HCT116 (cell line): ENCODE measurements at regions not wholly inside any gene's neighbourhood (a gene's known extent, or its start where the extent isn't known, plus 50 kb on each side); places are given as distances from the start of the nearest gene placed in this dataset.
"Not testable (repeated sequence)": the region's sequence is repeated elsewhere in the genome, so short reads cannot be mapped to it uniquely, and the experiment has no call there.

Experiments
- ATAC-seq: fragments of 200-7000 bp; cut with Tn5 transposase; 2 replicates; pipeline ENCODE4 v1.9.1; 2020; ENCODE audit warnings: mild to moderate bottlenecking, moderate library complexity
- BruUV-seq: library from RNA; stranded (reverse); fragments of 400-500 nt; replicated peaks from 2 replicates; lab custom pipeline; 2021; lab: Mats Ljungman, UMichigan
- CTCF ChIA-PET: fragments of 300-600 bp; sonication (Branson Sonifier 250); formaldehyde crosslinking; loops from one replicate; lab custom pipeline; 2021; ENCODE audit warnings: antibody characterized with exemption; lab: Charles Lee
- POLR2A ChIA-PET: fragments of 300-600, 350-600 bp; sonication (Branson Sonifier 250); formaldehyde crosslinking; loops from one replicate; lab custom pipeline; 2021; ENCODE audit warnings: antibody characterized with exemption; lab: Charles Lee
- RAD21 ChIA-PET, 2 experiments: fragments of 300-600 bp; sonication (Branson Sonifier 250); formaldehyde crosslinking; loops; one replicate each; lab custom pipeline; 2023; ENCODE audit warnings: low total read pairs in 2 of 2; ENCODE audit not compliant: uncharacterized antibody in 2 of 2, unreplicated experiment in 2 of 2, low non-redundant PET in 1 of 2; lab: Charles Lee
- DNase-seq: peaks from one replicate; pipeline ENCODE4 v3.0.0-alpha.2; 2010; ENCODE audit warnings: low read depth, low spot score
- H2AFZ ChIP-seq: fragments of 200-600 bp; shearing (Covaris generic), sonication (generic); 2 replicates; pipeline ENCODE4 v1.6.1; 2017; ENCODE audit warnings: low read depth, mixed run types, mixed read lengths, antibody characterized with exemption, low read length; ENCODE audit not compliant: poor library complexity, severe bottlenecking
- H3K27ac ChIP-seq: 2 replicates; pipeline ENCODE4 v1.5.1; 2012; ENCODE audit warnings: low read depth, low read length
- H3K27me3 ChIP-seq: fragments of 200-600 bp; sonication (generic); 2 replicates; pipeline ENCODE4 v1.6.1; 2016; ENCODE audit warnings: mixed run types, low read length, mixed read lengths; ENCODE audit not compliant: insufficient read depth
- H3K36me3 ChIP-seq, 2 experiments: fragments of 200-500 bp in 1 of 2; fragments of 200-600 bp in 1 of 2; sonication (Bioruptor generic) in 1 of 2; sonication (generic) in 1 of 2; 2 replicates each; pipeline versions ENCODE4 v1.5.1 to v1.6.1; 2014 to 2016; ENCODE audit warnings: low read length in 2 of 2, inconsistent platforms in 1 of 2, mixed read lengths in 1 of 2, mixed run types in 1 of 2; ENCODE audit not compliant: insufficient read depth in 2 of 2, control insufficient read depth in 1 of 2
- H3K4me1 ChIP-seq, 2 experiments: fragments of 200-600 bp in 1 of 2; sonication (generic) in 1 of 2; 2 replicates each; pipeline versions ENCODE4 v1.5.1 to v1.6.1; 2012 to 2017; ENCODE audit warnings: low read length in 2 of 2, inconsistent platforms in 1 of 2, mild to moderate bottlenecking in 1 of 2, mixed read lengths in 1 of 2, mixed run types in 1 of 2, moderate library complexity in 1 of 2; ENCODE audit not compliant: insufficient read depth in 2 of 2, control insufficient read depth in 1 of 2
- H3K4me2 ChIP-seq: fragments of 200-600 bp; sonication (generic); 2 replicates; pipeline ENCODE4 v1.6.1; 2017; ENCODE audit warnings: mixed run types, low read length, mixed read lengths
- H3K4me3 ChIP-seq, 2 experiments: fragments of 200-600 bp in 1 of 2; sonication (generic) in 1 of 2; replicated peaks in 1 of 2; 2 replicates each; pipeline ENCODE4 v1.5.1; 2011 to 2016; ENCODE audit warnings: low read length in 2 of 2, control low read depth in 1 of 2, low read depth in 1 of 2, mild to moderate bottlenecking in 1 of 2, mixed read lengths in 1 of 2, mixed run types in 1 of 2
- H3K79me2 ChIP-seq: fragments of 200-600 bp; sonication (generic); 2 replicates; pipeline ENCODE4 v1.6.1; 2017; ENCODE audit warnings: mild to moderate bottlenecking, mixed run types, low read length, moderate library complexity, mixed read lengths; ENCODE audit not compliant: insufficient read depth
- H3K9ac ChIP-seq: fragments of 200-600 bp; sonication (generic); 2 replicates; pipeline ENCODE4 v1.6.1; 2016; ENCODE audit warnings: low read length, mixed read lengths
- H3K9me2 ChIP-seq: fragments of 200-600 bp; sonication (generic), shearing (Covaris generic); 2 replicates; pipeline ENCODE4 v1.6.1; 2017; ENCODE audit warnings: mixed run types, mild to moderate bottlenecking, moderate library complexity; ENCODE audit not compliant: insufficient read depth
- H3K9me3 ChIP-seq, 2 experiments: fragments of 200-500 bp in 1 of 2; fragments of 200-600 bp in 1 of 2; sonication (Bioruptor generic) in 1 of 2; sonication (generic) in 1 of 2; 2 replicates each; pipeline ENCODE4 v1.6.1; 2014 to 2017; ENCODE audit warnings: low read length in 2 of 2, mixed read lengths in 2 of 2, inconsistent platforms in 1 of 2, low read depth in 1 of 2, mild to moderate bottlenecking in 1 of 2, mixed run types in 1 of 2, moderate library complexity in 1 of 2; ENCODE audit not compliant: control insufficient read depth in 1 of 2, insufficient read depth in 1 of 2
- H4K20me1 ChIP-seq: fragments of 200-600 bp; sonication (generic), shearing (Covaris generic); 2 replicates; pipeline ENCODE4 v1.6.1; 2017; ENCODE audit warnings: mixed run types, mild to moderate bottlenecking, moderate library complexity; ENCODE audit not compliant: insufficient read depth
- CBX3 ChIP-seq: IDR thresholded peaks from 2 replicates; pipeline ENCODE4 v1.6.1; 2012; ENCODE audit warnings: low read depth
- EGR1 ChIP-seq: IDR thresholded peaks from 2 replicates; pipeline ENCODE4 v1.6.1; 2012; ENCODE audit warnings: low read depth
- ELF1 ChIP-seq: IDR thresholded peaks from 2 replicates; pipeline ENCODE4 v1.6.1; 2012; ENCODE audit warnings: low read depth, borderline replicate concordance
- EZH2 ChIP-seq: fragments of 200-600 bp; sonication (generic); IDR thresholded peaks from 2 replicates; pipeline ENCODE4 v1.6.1; 2017; ENCODE audit warnings: antibody characterized with exemption, mixed run types
- EZH2phosphoT487 ChIP-seq: fragments of 200-600 bp; IDR thresholded peaks from 2 replicates; pipeline ENCODE4 v1.6.1; 2018; ENCODE audit warnings: antibody characterized with exemption, borderline replicate concordance
- POLR2A ChIP-seq: IDR thresholded peaks from 2 replicates; pipeline ENCODE4 v1.7.0; 2011; ENCODE audit warnings: borderline replicate concordance; ENCODE audit not compliant: insufficient read depth, insufficient read length; ENCODE audit errors: extremely low read depth
- POLR2AphosphoS5 ChIP-seq: IDR thresholded peaks from 2 replicates; pipeline ENCODE4 v1.6.1; 2011; ENCODE audit warnings: mild to moderate bottlenecking, low read depth, low read length, moderate library complexity
- RAD21 ChIP-seq: IDR thresholded peaks from 2 replicates; pipeline ENCODE4 v1.6.1; 2012; ENCODE audit warnings: low read depth, mild to moderate bottlenecking
- intact Hi-C: fragments of 100-400 bp; cut with micrococcal nuclease; formaldehyde crosslinking; loops from 2 replicates; pipeline ENCODE4 v1.10.0; 2022
- TF ChIP-seq, protein P1 (sequence below): IDR thresholded peaks from 2 replicates; pipeline ENCODE4 v1.6.1; 2012
- TF ChIP-seq, protein P2 (sequence below): IDR thresholded peaks from 2 replicates; pipeline ENCODE4 v1.6.1; 2012; ENCODE audit warnings: low read depth

DNA sequence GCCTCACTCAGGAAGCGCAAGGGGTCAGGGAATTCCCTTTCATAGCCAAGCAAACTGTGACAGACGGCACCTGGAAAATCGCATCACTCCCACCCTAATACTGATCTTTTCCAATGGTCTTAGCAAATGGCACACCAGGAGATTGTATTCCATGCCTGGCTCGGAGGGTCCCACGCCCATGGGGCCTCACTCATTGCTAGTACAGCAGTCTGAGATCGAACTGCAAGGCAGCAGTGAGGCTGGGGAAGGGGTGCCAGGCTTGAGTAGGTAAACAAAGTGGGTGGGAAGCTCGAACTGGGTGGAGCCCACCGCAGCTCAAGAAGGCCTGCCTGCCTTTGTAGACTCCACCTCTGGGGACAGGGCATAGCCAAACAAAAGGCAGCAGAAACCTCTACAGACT lies 626.0 kb upstream of the ST8SIA4 start:
- H3K79me2 ChIP-seq, H3K27me3 ChIP-seq, H3K9me2 ChIP-seq, H4K20me1 ChIP-seq, RAD21 ChIA-PET, BruUV-seq, H3K9me3 ChIP-seq, H3K4me3 ChIP-seq, H2AFZ ChIP-seq, DNase-seq, H3K9ac ChIP-seq, intact Hi-C loops, CTCF ChIA-PET, H3K4me1 ChIP-seq, H3K4me2 ChIP-seq, POLR2A ChIA-PET, H3K27ac ChIP-seq, H3K36me3 ChIP-seq, ATAC-seq: not testable (repeated sequence)

DNA sequence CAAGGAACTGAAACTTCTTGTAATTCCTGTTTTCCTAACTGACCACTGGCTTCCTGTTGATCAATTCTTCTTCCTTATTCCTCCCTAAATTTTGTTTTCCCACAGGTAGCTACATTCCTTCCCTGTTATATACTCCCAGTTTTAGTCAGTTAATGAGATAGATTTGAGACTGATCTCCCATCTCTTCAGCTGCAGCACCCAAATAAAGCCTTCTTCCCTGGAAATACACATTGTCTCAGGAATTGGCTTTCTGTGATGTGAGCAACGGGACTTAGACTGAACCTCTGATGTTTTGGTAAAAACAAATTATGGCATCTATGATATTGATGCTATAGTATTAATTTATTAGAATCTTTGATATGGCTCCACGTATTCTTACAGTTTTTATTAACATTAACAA lies 617.3 kb upstream of the ST8SIA4 start:
- no TSS peak for BruUV-seq
- H3K9me2 ChIP-seq = no peaks in the 10 kb centered on the region
- H3K9ac ChIP-seq = no peak overlapping the region
- H3K27me3 ChIP-seq = no peaks in the 10 kb centered on the region
- H4K20me1 ChIP-seq = no peaks in the 10 kb centered on the region
- intact Hi-C loops = no loop called here
- ChIA-PET RAD21 (no interaction called here), POLR2A (no interaction called here), CTCF (no interaction called here)
- H2AFZ ChIP-seq = no peak overlapping the region
- H3K4me3 ChIP-seq = no peak overlapping the region
- H3K79me2 ChIP-seq = no peaks in the 10 kb centered on the region
- ATAC-seq (no peak), DNase-seq (no peak)
- H3K9me3 ChIP-seq = no peaks in the 10 kb centered on the region
- H3K4me1 ChIP-seq = no peaks in the 10 kb centered on the region
- H3K4me2 ChIP-seq = no peak overlapping the region
- H3K36me3 ChIP-seq = no peaks in the 10 kb centered on the region
- no peak overlapping the region for H3K27ac ChIP-seq
- TF ChIP-seq POLR2A = no peak
- peak; percentile 19; the same call in 1 of the 2 replicates for TF ChIP-seq CBX3

GRCh38 chr5:101517795-101518194 lies 614.7 kb upstream of the ST8SIA4 start:
- intact Hi-C loops = no loop called here
- DNase-seq (no peak), ATAC-seq (no peak)
- no TSS peak for BruUV-seq
- Histone ChIP-seq H3K4me2 (no peak overlapping the region), H3K4me1 (no peaks in the 10 kb centered on the region), H3K9me3 (no peaks in the 10 kb centered on the region), H3K27me3 (no peaks in the 10 kb centered on the region), H3K79me2 (no peaks in the 10 kb centered on the region), H3K4me3 (no peak overlapping the region), H2AFZ (no peak overlapping the region), H3K27ac (no peak overlapping the region), H3K9ac (no peak overlapping the region), H3K9me2 (no peaks in the 10 kb centered on the region), H4K20me1 (no peaks in the 10 kb centered on the region), H3K36me3 (no peaks in the 10 kb centered on the region)
- ChIA-PET CTCF (no interaction called here), RAD21 (no interaction called here), POLR2A (no interaction called here)
- no peak for TF ChIP-seq POLR2AphosphoS5
- TF ChIP-seq, protein P1, sequence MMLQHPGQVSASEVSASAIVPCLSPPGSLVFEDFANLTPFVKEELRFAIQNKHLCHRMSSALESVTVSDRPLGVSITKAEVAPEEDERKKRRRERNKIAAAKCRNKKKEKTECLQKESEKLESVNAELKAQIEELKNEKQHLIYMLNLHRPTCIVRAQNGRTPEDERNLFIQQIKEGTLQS = no peak
- no peak for TF ChIP-seq RAD21
- TF ChIP-seq EGR1 = no peak
- no peak for TF ChIP-seq EZH2
- no peak for TF ChIP-seq ELF1
- no peak for TF ChIP-seq EZH2phosphoT487
- TF ChIP-seq, protein P2, sequence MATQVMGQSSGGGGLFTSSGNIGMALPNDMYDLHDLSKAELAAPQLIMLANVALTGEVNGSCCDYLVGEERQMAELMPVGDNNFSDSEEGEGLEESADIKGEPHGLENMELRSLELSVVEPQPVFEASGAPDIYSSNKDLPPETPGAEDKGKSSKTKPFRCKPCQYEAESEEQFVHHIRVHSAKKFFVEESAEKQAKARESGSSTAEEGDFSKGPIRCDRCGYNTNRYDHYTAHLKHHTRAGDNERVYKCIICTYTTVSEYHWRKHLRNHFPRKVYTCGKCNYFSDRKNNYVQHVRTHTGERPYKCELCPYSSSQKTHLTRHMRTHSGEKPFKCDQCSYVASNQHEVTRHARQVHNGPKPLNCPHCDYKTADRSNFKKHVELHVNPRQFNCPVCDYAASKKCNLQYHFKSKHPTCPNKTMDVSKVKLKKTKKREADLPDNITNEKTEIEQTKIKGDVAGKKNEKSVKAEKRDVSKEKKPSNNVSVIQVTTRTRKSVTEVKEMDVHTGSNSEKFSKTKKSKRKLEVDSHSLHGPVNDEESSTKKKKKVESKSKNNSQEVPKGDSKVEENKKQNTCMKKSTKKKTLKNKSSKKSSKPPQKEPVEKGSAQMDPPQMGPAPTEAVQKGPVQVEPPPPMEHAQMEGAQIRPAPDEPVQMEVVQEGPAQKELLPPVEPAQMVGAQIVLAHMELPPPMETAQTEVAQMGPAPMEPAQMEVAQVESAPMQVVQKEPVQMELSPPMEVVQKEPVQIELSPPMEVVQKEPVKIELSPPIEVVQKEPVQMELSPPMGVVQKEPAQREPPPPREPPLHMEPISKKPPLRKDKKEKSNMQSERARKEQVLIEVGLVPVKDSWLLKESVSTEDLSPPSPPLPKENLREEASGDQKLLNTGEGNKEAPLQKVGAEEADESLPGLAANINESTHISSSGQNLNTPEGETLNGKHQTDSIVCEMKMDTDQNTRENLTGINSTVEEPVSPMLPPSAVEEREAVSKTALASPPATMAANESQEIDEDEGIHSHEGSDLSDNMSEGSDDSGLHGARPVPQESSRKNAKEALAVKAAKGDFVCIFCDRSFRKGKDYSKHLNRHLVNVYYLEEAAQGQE = no peak
- no peak for TF ChIP-seq CBX3
